ENCODE measurements at regions not wholly inside any gene's neighbourhood (a gene's known extent, or its start where the extent isn't known, plus 50 kb on each side); places are given as distances from the start of the nearest gene placed in this dataset.
A peak's percentile ranks its signal among the peaks of the same experiment; 100 is the strongest.

DNA sequence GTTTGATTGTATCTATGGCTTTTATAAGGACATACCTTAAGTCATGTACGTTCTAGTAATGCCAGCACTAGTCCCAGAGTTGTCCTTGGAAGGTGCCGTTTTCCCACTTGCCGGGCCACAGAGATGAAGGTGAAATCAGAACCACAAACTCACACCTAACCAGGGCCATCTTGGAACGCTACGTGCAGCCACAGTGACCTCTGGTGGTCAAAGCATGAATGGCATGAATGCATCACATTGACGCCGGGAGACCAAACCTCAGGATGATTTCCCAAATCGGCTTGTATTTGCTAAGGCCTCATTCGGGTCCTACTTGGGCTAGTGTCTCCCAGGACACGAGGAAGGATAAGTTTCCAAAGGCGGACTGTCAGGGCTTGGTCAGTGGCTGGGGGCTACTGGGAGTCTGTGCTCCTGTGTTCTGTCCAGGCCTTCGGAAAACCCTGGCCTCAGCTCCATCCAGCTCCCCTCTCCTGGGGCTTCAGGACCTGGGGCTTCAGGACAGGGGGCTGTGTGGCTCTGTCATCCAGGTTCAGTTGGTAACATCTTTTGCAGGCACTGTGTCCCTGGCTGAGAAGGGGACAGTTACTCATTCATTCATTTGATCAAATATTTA is 260.5 kb downstream of the PRDM2 start:
- Histone ChIP-seq H3K4me3 (ENCODE audit: low read length in 3 of 3) (no peak overlapping the region), H3K9ac (ENCODE audit: low read depth in 1 of 3, low read length in 3 of 3) (no peak overlapping the region), H3K27me3 (ENCODE audit: control insufficient read depth in 3 of 3, insufficient read depth in 3 of 3, low read length in 3 of 3) (peaks cover 0 to 11% (median 10%) of the 10 kb centered on the region in 3 donors), H3K36me3 (ENCODE audit: control insufficient read depth in 3 of 3, insufficient read depth in 3 of 3, low read length in 3 of 3) (no peaks in the 10 kb centered on the region), H3K4me1 (ENCODE audit: control insufficient read depth in 3 of 3, insufficient read depth in 3 of 3, low read length in 3 of 3) (peaks cover 0 to 3% (median 3%) of the 10 kb centered on the region in 3 donors), H3K27ac (ENCODE audit: low read depth, low read length) (no peak overlapping the region), H3K9me3 (ENCODE audit: control insufficient read depth in 3 of 3, low read length in 3 of 3) (no peaks in the 10 kb centered on the region)

- Histone ChIP-seq H3K27ac (ENCODE audit: low read depth, low read length) (no peak overlapping the region), H3K9me3 (ENCODE audit: control insufficient read depth in 3 of 3, low read length in 3 of 3) (no peaks in the 10 kb centered on the region), H3K4me3 (ENCODE audit: low read length in 3 of 3) (no peak overlapping the region), H3K27me3 (ENCODE audit: control insufficient read depth in 3 of 3, insufficient read depth in 3 of 3, low read length in 3 of 3) (peaks cover 8 to 19% (median 14%) of the 10 kb centered on the region in 3 donors), H3K36me3 (ENCODE audit: control insufficient read depth in 3 of 3, insufficient read depth in 3 of 3, low read length in 3 of 3) (no peaks in the 10 kb centered on the region), H3K4me1 (ENCODE audit: control insufficient read depth in 3 of 3, insufficient read depth in 3 of 3, low read length in 3 of 3) (peaks cover 0 to 3% (median 3%) of the 10 kb centered on the region in 3 donors), H3K9ac (ENCODE audit: low read depth in 1 of 3, low read length in 3 of 3) (no peak overlapping the region)
Observed at GRCh38 chr1:13964768-13965167, 264.8 kb downstream of the PRDM2 start.

DNA sequence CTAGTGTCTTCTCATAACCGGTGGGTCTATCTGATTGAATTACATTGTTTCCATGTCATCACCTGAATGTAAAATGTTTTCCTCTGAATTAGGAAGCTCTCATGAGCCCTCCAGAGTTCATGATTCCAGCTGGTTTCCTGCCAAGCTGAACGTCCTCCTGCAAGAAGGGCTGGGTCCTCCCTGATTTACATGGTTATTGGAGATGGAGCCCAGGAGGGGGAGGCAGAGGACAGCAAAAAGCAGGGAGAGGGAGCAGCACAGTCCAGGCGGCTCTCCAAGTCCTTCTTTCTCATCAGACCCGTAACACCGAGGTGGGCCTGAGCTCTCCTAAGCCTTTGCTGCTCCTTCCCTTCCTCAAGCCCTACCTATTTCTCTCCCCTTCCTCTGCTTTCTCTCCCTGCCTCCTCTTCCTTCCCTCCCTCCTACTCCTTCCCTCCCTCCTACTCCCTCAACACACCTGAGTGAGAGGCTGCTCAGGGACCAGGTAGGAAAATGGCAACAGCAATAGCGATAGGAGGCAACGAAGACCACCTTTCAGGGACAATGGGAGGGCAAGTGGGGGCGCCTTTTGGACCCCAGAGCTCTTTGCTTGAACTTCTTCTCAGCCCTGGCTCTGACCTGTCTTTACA is 265.9 kb downstream of the PRDM2 start:
- H3K27me3 ChIP-seq (ENCODE audit: control insufficient read depth in 3 of 3, insufficient read depth in 3 of 3, low read length in 3 of 3): peaks cover 8 to 19% (median 14%) of the 10 kb centered on the region in 3 donors
- no peak overlapping the region for H3K9ac ChIP-seq (ENCODE audit: low read depth in 1 of 3, low read length in 3 of 3)
- H3K36me3 ChIP-seq (ENCODE audit: control insufficient read depth in 3 of 3, insufficient read depth in 3 of 3, low read length in 3 of 3): no peaks in the 10 kb centered on the region
- no peak overlapping the region for H3K27ac ChIP-seq (ENCODE audit: low read depth, low read length)
- no peaks in the 10 kb centered on the region for H3K4me1 ChIP-seq (ENCODE audit: control insufficient read depth in 3 of 3, insufficient read depth in 3 of 3, low read length in 3 of 3)
- H3K9me3 ChIP-seq (ENCODE audit: control insufficient read depth in 3 of 3, low read length in 3 of 3): peaks cover 2 to 4% (median 2%) of the 10 kb centered on the region in 3 donors
- no peak overlapping the region for H3K4me3 ChIP-seq (ENCODE audit: low read length in 3 of 3)

DNA sequence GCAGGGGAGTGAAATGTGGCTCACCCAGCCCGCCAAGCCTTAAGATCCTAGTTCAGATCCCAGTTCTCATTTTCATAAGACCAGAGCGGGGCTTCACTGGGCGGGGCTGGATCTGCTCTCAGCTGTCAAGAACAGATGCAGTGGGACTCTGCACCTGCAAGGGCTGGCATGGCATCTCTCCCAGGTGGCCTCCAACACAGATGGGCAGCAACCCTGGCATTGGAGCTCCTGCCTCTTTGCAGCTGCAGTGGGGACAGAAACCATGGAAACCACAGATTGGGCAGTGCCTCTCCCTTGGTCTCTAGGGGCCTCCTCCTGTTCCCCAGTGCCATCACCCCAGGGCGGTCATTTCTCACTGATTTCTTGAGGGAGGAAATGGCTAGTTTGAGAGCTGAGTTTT is 267.7 kb downstream of the PRDM2 start:
- H3K9me3 ChIP-seq (ENCODE audit: control insufficient read depth in 3 of 3, low read length in 3 of 3): peaks cover 5 to 15% (median 8%) of the 10 kb centered on the region in 3 donors
- H3K9ac ChIP-seq (ENCODE audit: low read depth in 1 of 3, low read length in 3 of 3): no peak overlapping the region
- H3K27me3 ChIP-seq (ENCODE audit: control insufficient read depth in 3 of 3, insufficient read depth in 3 of 3, low read length in 3 of 3): peaks cover 8 to 19% (median 10%) of the 10 kb centered on the region in 3 donors
- H3K4me3 ChIP-seq (ENCODE audit: low read length in 3 of 3): no peak overlapping the region
- H3K4me1 ChIP-seq (ENCODE audit: control insufficient read depth in 3 of 3, insufficient read depth in 3 of 3, low read length in 3 of 3): no peaks in the 10 kb centered on the region
- H3K36me3 ChIP-seq (ENCODE audit: control insufficient read depth in 3 of 3, insufficient read depth in 3 of 3, low read length in 3 of 3): no peaks in the 10 kb centered on the region
- no peak overlapping the region for H3K27ac ChIP-seq (ENCODE audit: low read depth, low read length)

- no peak overlapping the region for H3K27ac ChIP-seq (ENCODE audit: low read depth, low read length)
- H3K27me3 ChIP-seq (ENCODE audit: control insufficient read depth in 3 of 3, insufficient read depth in 3 of 3, low read length in 3 of 3): peaks cover 8 to 19% (median 10%) of the 10 kb centered on the region in 3 donors
- H3K4me1 ChIP-seq (ENCODE audit: control insufficient read depth in 3 of 3, insufficient read depth in 3 of 3, low read length in 3 of 3): no peaks in the 10 kb centered on the region
- no peak overlapping the region for H3K9ac ChIP-seq (ENCODE audit: low read depth in 1 of 3, low read length in 3 of 3)
- no peaks in the 10 kb centered on the region for H3K36me3 ChIP-seq (ENCODE audit: control insufficient read depth in 3 of 3, insufficient read depth in 3 of 3, low read length in 3 of 3)
- no peak overlapping the region for H3K4me3 ChIP-seq (ENCODE audit: low read length in 3 of 3)
- peaks cover 5 to 15% (median 8%) of the 10 kb centered on the region in 3 donors for H3K9me3 ChIP-seq (ENCODE audit: control insufficient read depth in 3 of 3, low read length in 3 of 3)
Observed at GRCh38 chr1:13968361-13968760, 268.4 kb downstream of the PRDM2 start.

- Histone ChIP-seq H3K9me3 (ENCODE audit: control insufficient read depth in 3 of 3, low read length in 3 of 3) (peaks cover 5 to 15% (median 8%) of the 10 kb centered on the region in 3 donors), H3K27me3 (ENCODE audit: control insufficient read depth in 3 of 3, insufficient read depth in 3 of 3, low read length in 3 of 3) (peaks cover 3 to 6% (median 6%) of the 10 kb centered on the region in 3 donors), H3K9ac (ENCODE audit: low read depth in 1 of 3, low read length in 3 of 3) (no peak overlapping the region), H3K4me3 (ENCODE audit: low read length in 3 of 3) (peak overlapping the region in 1 of 3 donors; percentile 8), H3K36me3 (ENCODE audit: control insufficient read depth in 3 of 3, insufficient read depth in 3 of 3, low read length in 3 of 3) (no peaks in the 10 kb centered on the region), H3K27ac (ENCODE audit: low read depth, low read length) (no peak overlapping the region), H3K4me1 (ENCODE audit: control insufficient read depth in 3 of 3, insufficient read depth in 3 of 3, low read length in 3 of 3) (no peaks in the 10 kb centered on the region)
Observed at GRCh38 chr1:13970631-13971247, 270.8 kb downstream of the PRDM2 start.

DNA sequence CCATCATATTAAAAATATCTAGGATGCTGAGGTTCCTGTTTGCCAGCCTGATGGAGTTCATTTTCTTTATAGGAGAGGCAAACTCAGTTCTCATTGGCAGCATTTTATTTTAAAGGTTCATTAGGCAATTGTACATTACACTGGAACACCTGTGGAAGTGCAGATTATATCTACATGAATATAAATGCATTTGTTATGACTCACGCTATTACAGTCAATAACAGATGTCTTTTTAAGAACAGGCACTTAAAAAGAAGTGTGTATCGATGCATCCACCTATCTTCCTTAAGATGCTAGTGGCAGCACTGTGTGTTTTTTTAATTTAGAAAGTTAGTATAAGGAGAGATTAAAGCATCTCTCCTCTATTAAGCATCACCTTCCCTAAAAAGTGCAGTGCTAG is 276.5 kb downstream of the PRDM2 start:
- H3K9ac ChIP-seq (ENCODE audit: low read depth in 1 of 3, low read length in 3 of 3): no peak overlapping the region

DNA sequence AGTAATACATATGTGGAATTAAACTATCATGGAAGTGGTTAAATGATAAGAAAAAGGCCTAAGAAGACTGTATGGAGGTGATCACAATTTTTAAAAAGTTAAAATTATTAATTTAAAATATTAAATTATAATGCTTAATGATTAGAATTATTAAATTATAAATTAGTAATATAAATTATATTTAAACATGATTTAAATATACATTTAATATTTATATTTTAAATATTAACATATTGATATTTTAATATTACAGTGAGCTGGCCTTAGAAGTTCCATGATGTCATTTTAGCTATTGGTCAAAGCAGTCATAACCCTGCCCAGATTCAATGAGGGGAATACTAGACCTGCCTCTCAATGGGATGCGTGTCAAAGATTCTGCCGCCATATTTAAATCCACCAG is 281.2 kb downstream of the PRDM2 start:
- Histone ChIP-seq H3K4me1 (ENCODE audit: control insufficient read depth in 3 of 3, insufficient read depth in 3 of 3, low read length in 3 of 3) (no peaks in the 10 kb centered on the region), H3K9ac (ENCODE audit: low read depth in 1 of 3, low read length in 3 of 3) (no peak overlapping the region), H3K4me3 (ENCODE audit: low read length in 3 of 3) (no peak overlapping the region), H3K36me3 (ENCODE audit: control insufficient read depth in 3 of 3, insufficient read depth in 3 of 3, low read length in 3 of 3) (no peaks in the 10 kb centered on the region), H3K27ac (ENCODE audit: low read depth, low read length) (no peak overlapping the region), H3K9me3 (ENCODE audit: control insufficient read depth in 3 of 3, low read length in 3 of 3) (no peaks in the 10 kb centered on the region), H3K27me3 (ENCODE audit: control insufficient read depth in 3 of 3, insufficient read depth in 3 of 3, low read length in 3 of 3) (no peaks in the 10 kb centered on the region)

More for the DNA sequence above, 276.5 kb downstream of the PRDM2 start:
- Histone ChIP-seq H3K4me3 (ENCODE audit: low read length in 3 of 3) (no peak overlapping the region), H3K4me1 (ENCODE audit: control insufficient read depth in 3 of 3, insufficient read depth in 3 of 3, low read length in 3 of 3) (no peaks in the 10 kb centered on the region), H3K27ac (ENCODE audit: low read depth, low read length) (no peak overlapping the region), H3K9me3 (ENCODE audit: control insufficient read depth in 3 of 3, low read length in 3 of 3) (peaks cover 0 to 6% (median under 1%) of the 10 kb centered on the region in 3 donors), H3K27me3 (ENCODE audit: control insufficient read depth in 3 of 3, insufficient read depth in 3 of 3, low read length in 3 of 3) (no peaks in the 10 kb centered on the region), H3K36me3 (ENCODE audit: control insufficient read depth in 3 of 3, insufficient read depth in 3 of 3, low read length in 3 of 3) (no peaks in the 10 kb centered on the region)

DNA sequence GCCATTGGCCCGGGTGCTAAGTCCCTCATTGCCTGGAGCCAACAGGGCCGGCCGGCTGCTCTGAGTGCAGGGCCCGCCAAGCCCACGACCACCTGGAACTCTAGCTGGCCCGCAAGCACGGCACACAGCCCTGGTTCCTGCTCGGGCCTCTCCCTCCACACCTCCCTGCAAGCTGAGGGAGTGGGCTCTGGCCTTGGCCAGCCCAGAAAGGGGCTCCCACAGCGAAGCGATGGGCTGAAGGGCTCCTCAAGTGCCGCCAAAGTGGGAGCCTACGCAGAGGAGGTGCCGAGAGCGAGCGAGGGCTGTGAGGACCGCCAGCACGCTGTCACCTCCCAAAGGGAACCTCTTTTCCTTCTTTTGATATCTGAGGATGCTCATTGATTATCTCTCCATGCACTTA is 283.4 kb downstream of the PRDM2 start:
- H3K4me3 ChIP-seq (ENCODE audit: low read length in 3 of 3): no peak overlapping the region

GRCh38 chr1:13990939-13991338 is 291.0 kb downstream of the PRDM2 start:
- H3K4me1 ChIP-seq (ENCODE audit: control insufficient read depth in 3 of 3, insufficient read depth in 3 of 3, low read length in 3 of 3): no peaks in the 10 kb centered on the region
- H3K9me3 ChIP-seq (ENCODE audit: control insufficient read depth in 3 of 3, low read length in 3 of 3): no peaks in the 10 kb centered on the region
- no peak overlapping the region for H3K4me3 ChIP-seq (ENCODE audit: low read length in 3 of 3)
- H3K27ac ChIP-seq (ENCODE audit: low read depth, low read length): no peak overlapping the region
- no peak overlapping the region for H3K9ac ChIP-seq (ENCODE audit: low read depth in 1 of 3, low read length in 3 of 3)
- no peaks in the 10 kb centered on the region for H3K27me3 ChIP-seq (ENCODE audit: control insufficient read depth in 3 of 3, insufficient read depth in 3 of 3, low read length in 3 of 3)
- no peaks in the 10 kb centered on the region for H3K36me3 ChIP-seq (ENCODE audit: control insufficient read depth in 3 of 3, insufficient read depth in 3 of 3, low read length in 3 of 3)

More for the DNA sequence above, 283.4 kb downstream of the PRDM2 start:
- H3K27ac ChIP-seq (ENCODE audit: low read depth, low read length): no peak overlapping the region
- no peaks in the 10 kb centered on the region for H3K36me3 ChIP-seq (ENCODE audit: control insufficient read depth in 3 of 3, insufficient read depth in 3 of 3, low read length in 3 of 3)
- H3K9me3 ChIP-seq (ENCODE audit: control insufficient read depth in 3 of 3, low read length in 3 of 3): no peaks in the 10 kb centered on the region
- no peaks in the 10 kb centered on the region for H3K27me3 ChIP-seq (ENCODE audit: control insufficient read depth in 3 of 3, insufficient read depth in 3 of 3, low read length in 3 of 3)
- no peaks in the 10 kb centered on the region for H3K4me1 ChIP-seq (ENCODE audit: control insufficient read depth in 3 of 3, insufficient read depth in 3 of 3, low read length in 3 of 3)
- no peak overlapping the region for H3K9ac ChIP-seq (ENCODE audit: low read depth in 1 of 3, low read length in 3 of 3)

Measured in skeletal muscle tissue (tissue), 3 donors.